Glutamatergic neuron (in vitro differentiated cells): ENCODE measurements at regions not wholly inside any gene's neighbourhood (a gene's known extent, or its start where the extent isn't known, plus 50 kb on each side); places are given as distances from the start of the nearest gene placed in this dataset.
A peak's percentile ranks its signal among the peaks of the same experiment; 100 is the strongest.
"Not testable (repeated sequence)": the region's sequence is repeated elsewhere in the genome, so short reads cannot be mapped to it uniquely, and the experiment has no call there.

Experiments
- DNase-seq: peaks from one replicate; pipeline ENCODE4 v3.0.0; 2022
- H3K27ac Mint-ChIP-seq: one replicate; pipeline ENCODE4 v1.8.0; 2020; ENCODE audit warnings: mild to moderate bottlenecking, mixed read lengths, inconsistent platforms; ENCODE audit not compliant: unreplicated experiment
- H3K27me3 Mint-ChIP-seq: one replicate; pipeline ENCODE4 v1.8.0; 2020; ENCODE audit warnings: mild to moderate bottlenecking, moderate library complexity, mixed read lengths, inconsistent platforms; ENCODE audit not compliant: unreplicated experiment
- H3K36me3 Mint-ChIP-seq: one replicate; pipeline ENCODE4 v1.8.0; 2020; ENCODE audit warnings: mild to moderate bottlenecking, mixed read lengths, inconsistent platforms; ENCODE audit not compliant: unreplicated experiment
- H3K4me1 Mint-ChIP-seq: one replicate; pipeline ENCODE4 v1.8.0; 2020; ENCODE audit warnings: mild to moderate bottlenecking, low read depth, mixed read lengths, inconsistent platforms; ENCODE audit not compliant: unreplicated experiment
- H3K4me3 Mint-ChIP-seq: one replicate; pipeline ENCODE4 v1.8.0; 2020; ENCODE audit warnings: mild to moderate bottlenecking, mixed read lengths, inconsistent platforms; ENCODE audit not compliant: unreplicated experiment
- H3K9me3 Mint-ChIP-seq: one replicate; pipeline ENCODE4 v1.8.0; 2020; ENCODE audit warnings: mild to moderate bottlenecking, moderate library complexity, mixed read lengths, inconsistent platforms; ENCODE audit not compliant: unreplicated experiment
- TF ChIP-seq, protein P1 (sequence below): fragments of 200-600 bp; sonication (generic); IDR thresholded peaks from one replicate; pipeline ENCODE4 v1.5.0; 2021; ENCODE audit not compliant: partially characterized antibody, unreplicated experiment

DNA sequence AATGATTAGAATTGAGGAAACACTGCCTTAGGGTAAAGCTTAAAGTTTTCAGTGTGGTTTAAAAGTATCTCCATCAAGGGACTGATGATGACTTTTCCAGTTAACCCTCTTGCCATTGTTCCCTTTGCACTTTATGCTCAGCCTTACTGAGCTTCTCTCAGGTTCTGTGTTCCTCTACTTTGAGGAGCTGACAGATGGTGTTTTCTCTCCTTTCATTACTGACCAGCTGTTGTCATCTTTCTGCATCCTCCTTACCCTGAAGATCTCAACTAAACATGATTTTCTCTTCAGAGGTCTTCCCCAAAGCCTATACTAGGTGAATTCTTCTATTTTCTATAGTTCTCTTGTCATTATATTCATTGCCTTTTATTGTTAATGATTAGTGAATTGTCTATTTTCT lies 475.6 kb upstream of the SYNCRIP start:
- Mint-ChIP-seq H3K27ac (peak overlapping the region; percentile 79), H3K4me3 (no peak overlapping the region), H3K9me3 (no peaks in the 10 kb centered on the region), H3K27me3 (peaks cover 4% of the 10 kb centered on the region), H3K36me3 (no peaks in the 10 kb centered on the region), H3K4me1 (peaks cover 8% of the 10 kb centered on the region)
- TF ChIP-seq, protein P1, sequence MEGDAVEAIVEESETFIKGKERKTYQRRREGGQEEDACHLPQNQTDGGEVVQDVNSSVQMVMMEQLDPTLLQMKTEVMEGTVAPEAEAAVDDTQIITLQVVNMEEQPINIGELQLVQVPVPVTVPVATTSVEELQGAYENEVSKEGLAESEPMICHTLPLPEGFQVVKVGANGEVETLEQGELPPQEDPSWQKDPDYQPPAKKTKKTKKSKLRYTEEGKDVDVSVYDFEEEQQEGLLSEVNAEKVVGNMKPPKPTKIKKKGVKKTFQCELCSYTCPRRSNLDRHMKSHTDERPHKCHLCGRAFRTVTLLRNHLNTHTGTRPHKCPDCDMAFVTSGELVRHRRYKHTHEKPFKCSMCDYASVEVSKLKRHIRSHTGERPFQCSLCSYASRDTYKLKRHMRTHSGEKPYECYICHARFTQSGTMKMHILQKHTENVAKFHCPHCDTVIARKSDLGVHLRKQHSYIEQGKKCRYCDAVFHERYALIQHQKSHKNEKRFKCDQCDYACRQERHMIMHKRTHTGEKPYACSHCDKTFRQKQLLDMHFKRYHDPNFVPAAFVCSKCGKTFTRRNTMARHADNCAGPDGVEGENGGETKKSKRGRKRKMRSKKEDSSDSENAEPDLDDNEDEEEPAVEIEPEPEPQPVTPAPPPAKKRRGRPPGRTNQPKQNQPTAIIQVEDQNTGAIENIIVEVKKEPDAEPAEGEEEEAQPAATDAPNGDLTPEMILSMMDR = no peak
- no peak for DNase-seq

DNA sequence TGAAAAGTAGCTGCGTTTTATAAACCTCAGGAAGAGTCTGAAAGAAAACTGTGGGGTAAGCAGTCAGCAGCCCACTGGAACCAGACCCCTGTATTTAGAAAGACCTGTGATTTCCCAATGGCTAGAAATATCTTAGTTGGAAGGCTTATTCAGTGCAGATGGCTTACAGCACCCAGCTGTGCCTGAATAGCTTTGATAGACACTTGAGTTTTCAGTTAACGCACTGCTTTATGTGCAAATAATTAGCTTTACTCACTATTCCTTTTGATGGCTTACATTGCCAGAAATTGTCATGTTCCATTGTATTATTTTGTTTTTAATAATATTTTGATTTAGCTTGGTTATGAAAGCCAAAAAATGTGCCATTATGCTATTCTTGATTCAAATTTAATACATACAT lies 465.3 kb upstream of the SYNCRIP start:
- Mint-ChIP-seq H3K27ac (no peak overlapping the region), H3K27me3 (no peaks in the 10 kb centered on the region), H3K4me3 (no peak overlapping the region), H3K36me3 (no peaks in the 10 kb centered on the region), H3K9me3 (peaks cover 3% of the 10 kb centered on the region), H3K4me1 (no peaks in the 10 kb centered on the region)
- TF ChIP-seq, protein P1 = no peak
- no peak for DNase-seq

DNA sequence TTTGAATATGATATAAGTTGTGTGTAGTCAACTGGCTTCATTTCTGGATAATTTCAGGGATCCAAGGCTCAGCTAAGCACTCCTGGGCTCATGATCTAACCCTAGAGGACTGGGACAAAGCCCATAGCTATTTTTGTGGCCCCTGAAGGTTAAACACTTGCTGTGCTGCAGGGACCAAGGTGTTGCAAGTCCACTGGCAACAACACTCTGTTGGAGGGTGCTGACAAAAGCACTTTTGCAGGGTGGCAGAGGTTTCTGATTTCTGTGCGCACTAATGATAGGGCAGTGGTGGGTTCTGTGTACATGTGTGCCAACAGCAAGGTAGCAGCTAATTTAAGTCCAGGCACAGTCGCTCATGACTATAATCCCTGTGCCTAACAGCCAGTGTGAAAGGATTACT lies 445.3 kb upstream of the SYNCRIP start:
- TF ChIP-seq, protein P1 = no peak
- H3K27me3 Mint-ChIP-seq = no peaks in the 10 kb centered on the region
- H3K4me3 Mint-ChIP-seq = no peak overlapping the region
- H3K4me1 Mint-ChIP-seq = no peaks in the 10 kb centered on the region
- H3K9me3 Mint-ChIP-seq = no peaks in the 10 kb centered on the region
- H3K36me3 Mint-ChIP-seq = no peaks in the 10 kb centered on the region
- H3K27ac Mint-ChIP-seq = no peak overlapping the region
- no peak for DNase-seq

DNA sequence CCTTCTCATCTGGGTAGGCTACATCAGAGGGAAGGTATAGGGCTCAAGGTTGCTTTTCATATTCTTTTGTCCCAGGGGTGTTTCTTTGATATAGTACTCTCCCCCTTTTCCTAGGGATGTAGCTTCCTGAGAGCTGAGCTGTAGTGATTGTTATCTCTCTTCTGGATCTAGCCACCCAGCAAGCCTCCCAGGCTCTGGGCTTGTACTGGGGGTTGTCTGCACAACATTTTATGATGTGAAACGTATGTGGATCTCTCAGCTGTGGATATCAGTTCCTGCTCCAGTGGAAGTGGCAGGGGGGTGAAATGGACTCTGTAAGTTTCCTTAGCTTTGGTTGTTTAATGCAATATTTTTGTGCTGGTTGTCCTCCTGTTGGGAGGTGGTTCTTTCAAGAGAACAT lies 437.3 kb upstream of the SYNCRIP start:
- no peaks in the 10 kb centered on the region for H3K36me3 Mint-ChIP-seq
- H3K27ac Mint-ChIP-seq = no peak overlapping the region
- H3K4me1 Mint-ChIP-seq = no peaks in the 10 kb centered on the region
- no peaks in the 10 kb centered on the region for H3K27me3 Mint-ChIP-seq
- H3K9me3 Mint-ChIP-seq = no peaks in the 10 kb centered on the region
- DNase-seq = no peak
- no peak overlapping the region for H3K4me3 Mint-ChIP-seq
- TF ChIP-seq, protein P1 = no peak

DNA sequence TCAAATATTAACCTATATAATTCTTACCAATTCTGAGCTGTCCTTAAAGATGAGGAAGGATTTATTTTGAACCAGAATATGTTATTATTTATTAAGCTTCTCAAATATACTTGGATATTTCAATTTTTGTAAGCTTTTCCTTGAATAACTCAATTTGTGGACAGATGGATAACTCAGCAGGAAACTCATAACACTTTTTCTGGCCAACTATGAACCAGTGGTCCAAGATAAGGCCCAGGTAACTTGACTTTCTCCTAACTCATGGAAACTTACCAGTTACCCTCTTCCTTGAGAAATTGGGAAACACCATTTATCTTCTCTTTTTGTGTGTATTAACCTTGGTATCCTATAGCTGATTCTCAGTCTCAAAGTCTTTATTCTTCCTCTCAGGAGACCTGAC lies 427.5 kb upstream of the SYNCRIP start:
- H3K27me3 Mint-ChIP-seq = no peaks in the 10 kb centered on the region
- H3K4me1 Mint-ChIP-seq = no peaks in the 10 kb centered on the region
- DNase-seq = no peak
- H3K9me3 Mint-ChIP-seq = no peaks in the 10 kb centered on the region
- TF ChIP-seq, protein P1 = no peak
- H3K36me3 Mint-ChIP-seq = no peaks in the 10 kb centered on the region
- H3K27ac Mint-ChIP-seq = no peak overlapping the region
- H3K4me3 Mint-ChIP-seq = no peak overlapping the region

DNA sequence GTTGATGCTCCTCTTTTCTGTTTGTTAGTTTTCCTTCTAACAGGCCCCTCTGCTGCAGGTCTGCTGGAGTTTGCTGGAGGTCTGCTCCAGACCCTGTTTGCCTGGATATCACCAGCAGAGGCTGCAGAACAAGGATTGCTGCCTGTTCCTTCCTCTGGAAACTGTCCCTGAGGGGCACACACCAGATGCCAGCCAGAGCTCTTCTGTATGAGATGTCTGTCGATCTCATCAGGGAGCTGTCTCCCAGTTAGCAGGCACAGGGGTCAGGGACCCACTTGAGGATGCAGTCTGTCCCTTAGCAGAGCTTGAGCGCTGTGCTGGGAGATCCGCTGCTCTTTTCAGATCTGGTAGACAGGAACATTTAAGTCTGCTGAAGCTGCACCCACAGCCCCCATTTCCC lies 422.3 kb upstream of the SYNCRIP start:
- not testable (repeated sequence) for H3K27ac Mint-ChIP-seq, H3K9me3 Mint-ChIP-seq, H3K4me3 Mint-ChIP-seq, H3K4me1 Mint-ChIP-seq, H3K27me3 Mint-ChIP-seq, H3K36me3 Mint-ChIP-seq, DNase-seq

DNA sequence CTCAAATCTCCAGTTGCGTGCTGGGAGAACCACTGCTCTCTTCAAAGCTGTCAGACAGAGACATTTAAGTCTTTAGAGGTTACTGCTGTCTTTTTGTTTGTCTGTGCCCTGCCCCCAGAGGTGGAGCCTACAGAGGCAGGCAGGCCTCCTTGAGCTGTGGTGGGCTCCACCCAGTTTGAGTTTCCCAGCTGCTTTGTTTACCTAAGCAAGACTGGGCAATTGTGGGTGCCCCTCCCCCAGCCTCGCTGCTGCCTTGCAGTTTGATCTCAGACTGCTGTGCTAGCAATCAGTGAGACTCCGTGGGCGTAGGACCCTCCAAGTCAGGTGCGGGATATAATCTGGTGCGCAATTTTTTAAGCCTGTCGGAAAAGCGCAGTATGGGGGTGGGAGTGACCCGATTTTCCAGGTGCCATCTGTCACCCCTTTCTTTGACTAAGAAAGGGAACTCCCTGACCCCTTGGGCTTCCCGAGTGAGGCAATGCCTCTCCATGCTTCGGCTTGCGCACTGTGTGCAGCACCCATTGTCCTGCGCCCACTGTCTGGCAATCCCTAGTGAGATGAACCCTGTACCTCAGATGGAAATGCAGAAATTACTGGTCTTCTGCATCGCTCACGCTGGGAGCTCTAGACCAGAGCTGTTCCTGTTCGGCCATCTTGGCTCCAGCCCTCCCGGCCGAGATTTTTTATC lies 414.8 kb upstream of the SYNCRIP start:
- H3K4me1 Mint-ChIP-seq, H3K27me3 Mint-ChIP-seq, H3K9me3 Mint-ChIP-seq, H3K4me3 Mint-ChIP-seq, H3K36me3 Mint-ChIP-seq, DNase-seq: not testable (repeated sequence)
- peak overlapping the region; percentile 17 for H3K27ac Mint-ChIP-seq
